Hepatocyte (in vitro differentiated cells): ENCODE measurements at regions not wholly inside any gene's neighbourhood (a gene's known extent, or its start where the extent isn't known, plus 50 kb on each side); places are given as distances from the start of the nearest gene placed in this dataset.

ENCODE experiments used
- CTCF ChIP-seq: fragments of 200-600 bp; sonication (generic); IDR thresholded peaks from 2 replicates; pipeline ENCODE4 v1.5.1; 2016; ENCODE audit warnings: antibody characterized with exemption, mild to moderate bottlenecking; ENCODE audit not compliant: poor library complexity
- EZH2 ChIP-seq: fragments of 200-600 bp; sonication (generic); IDR thresholded peaks from 2 replicates; pipeline ENCODE4 v1.6.1; 2016; ENCODE audit warnings: antibody characterized with exemption, mild to moderate bottlenecking, borderline replicate concordance
- EZH2phosphoT487 ChIP-seq: fragments of 200-600 bp; sonication (generic); IDR thresholded peaks from one replicate; pipeline ENCODE4 v1.6.1; 2018; ENCODE audit warnings: antibody characterized with exemption, mild to moderate bottlenecking, low read depth, moderate library complexity; ENCODE audit not compliant: unreplicated experiment, severe bottlenecking

- no peak for TF ChIP-seq CTCF
- no peak for TF ChIP-seq EZH2
- TF ChIP-seq EZH2phosphoT487, result no peak
Observed at GRCh38 chr10:90314718-90315117, 543.1 kb downstream of the HTR7 start.
